ENCODE measurements at regions not wholly inside any gene's neighbourhood (a gene's known extent, or its start where the extent isn't known, plus 50 kb on each side); places are given as distances from the start of the nearest gene placed in this dataset.

DNA sequence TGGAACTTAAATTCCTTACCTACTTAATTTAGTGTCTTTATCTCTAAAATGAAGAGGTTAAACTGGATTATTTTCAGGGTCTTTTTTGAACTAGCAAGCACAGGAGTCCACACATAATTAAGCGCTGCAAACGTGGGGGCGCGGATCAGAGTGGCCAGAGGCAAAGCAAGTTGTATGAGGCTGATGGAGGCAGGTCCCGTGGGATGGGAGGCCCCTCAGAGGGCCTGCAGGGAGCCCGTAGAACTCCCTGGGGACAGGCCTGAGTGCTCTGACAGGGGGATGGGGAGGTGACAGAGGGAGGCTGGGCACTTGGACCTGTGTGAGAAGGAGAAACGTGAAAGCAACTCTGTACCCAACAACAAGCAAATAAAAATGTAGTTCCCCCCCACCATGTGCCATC lies 177.8 kb downstream of the ACKR3 start:
- TF ChIP-seq POLR2A (IDR thresholded peaks at IDR 0.05) = no peak
- TF ChIP-seq, protein P1, sequence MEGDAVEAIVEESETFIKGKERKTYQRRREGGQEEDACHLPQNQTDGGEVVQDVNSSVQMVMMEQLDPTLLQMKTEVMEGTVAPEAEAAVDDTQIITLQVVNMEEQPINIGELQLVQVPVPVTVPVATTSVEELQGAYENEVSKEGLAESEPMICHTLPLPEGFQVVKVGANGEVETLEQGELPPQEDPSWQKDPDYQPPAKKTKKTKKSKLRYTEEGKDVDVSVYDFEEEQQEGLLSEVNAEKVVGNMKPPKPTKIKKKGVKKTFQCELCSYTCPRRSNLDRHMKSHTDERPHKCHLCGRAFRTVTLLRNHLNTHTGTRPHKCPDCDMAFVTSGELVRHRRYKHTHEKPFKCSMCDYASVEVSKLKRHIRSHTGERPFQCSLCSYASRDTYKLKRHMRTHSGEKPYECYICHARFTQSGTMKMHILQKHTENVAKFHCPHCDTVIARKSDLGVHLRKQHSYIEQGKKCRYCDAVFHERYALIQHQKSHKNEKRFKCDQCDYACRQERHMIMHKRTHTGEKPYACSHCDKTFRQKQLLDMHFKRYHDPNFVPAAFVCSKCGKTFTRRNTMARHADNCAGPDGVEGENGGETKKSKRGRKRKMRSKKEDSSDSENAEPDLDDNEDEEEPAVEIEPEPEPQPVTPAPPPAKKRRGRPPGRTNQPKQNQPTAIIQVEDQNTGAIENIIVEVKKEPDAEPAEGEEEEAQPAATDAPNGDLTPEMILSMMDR (IDR thresholded peaks at IDR 0.05) = no peak
